ENCODE measurements at regions not wholly inside any gene's neighbourhood (a gene's known extent, or its start where the extent isn't known, plus 50 kb on each side); places are given as distances from the start of the nearest gene placed in this dataset.

- H3K9me3 Mint-ChIP-seq (ENCODE audit: unreplicated experiment): no peaks in the 10 kb centered on the region
- POLR2A ChIA-PET: no interaction called here
- BruUV-seq (replicated peaks): no TSS peak
- no peak overlapping the region for H3K4me3 ChIP-seq (ENCODE audit: low read depth, low read length)
- H3K36me3 Mint-ChIP-seq (ENCODE audit: insufficient read depth, unreplicated experiment): no peaks in the 10 kb centered on the region
- no peak for TF ChIP-seq CTCF (IDR thresholded peaks at IDR 0.05; ENCODE audit: insufficient read depth in 1 of 2, low read depth in 1 of 2, low read length in 1 of 2, severe bottlenecking in 1 of 2, unreplicated experiment in 1 of 2)
- no peaks in the 10 kb centered on the region for H3K4me1 ChIP-seq
- intact Hi-C loops (cut with micrococcal nuclease; ENCODE audit: unreplicated experiment): no loop called here
- H3K27ac Mint-ChIP-seq (ENCODE audit: unreplicated experiment): no peak overlapping the region
- no peaks in the 10 kb centered on the region for H3K27me3 Mint-ChIP-seq (ENCODE audit: insufficient read depth, unreplicated experiment)
- no peaks in the 10 kb centered on the region for H3K4me1 Mint-ChIP-seq (ENCODE audit: low read depth, unreplicated experiment)
- no peak for DNase-seq
- no peaks in the 10 kb centered on the region for H3K9me3 ChIP-seq
- no peaks in the 10 kb centered on the region for H3K36me3 ChIP-seq (ENCODE audit: control insufficient read depth, insufficient read depth, low read length)
- H3K27me3 ChIP-seq (replicated peaks; ENCODE audit: control insufficient read depth, insufficient read depth, low read length): no peaks in the 10 kb centered on the region
- CTCF ChIA-PET: no interaction called here
- no peak overlapping the region for H3K4me3 Mint-ChIP-seq (ENCODE audit: unreplicated experiment)
These were observed 932.8 kb upstream of the SORCS1 start for GRCh38 chr10:108097258-108097657.

- ChIA-PET CTCF (no interaction called here), POLR2A (no interaction called here)
- intact Hi-C loops (cut with micrococcal nuclease; ENCODE audit: unreplicated experiment): no loop called here
- Mint-ChIP-seq H3K27me3 (ENCODE audit: insufficient read depth, unreplicated experiment) (no peaks in the 10 kb centered on the region), H3K4me3 (ENCODE audit: unreplicated experiment) (no peak overlapping the region), H3K27ac (ENCODE audit: unreplicated experiment) (no peak overlapping the region), H3K4me1 (ENCODE audit: low read depth, unreplicated experiment) (no peaks in the 10 kb centered on the region), H3K36me3 (ENCODE audit: insufficient read depth, unreplicated experiment) (no peaks in the 10 kb centered on the region), H3K9me3 (ENCODE audit: unreplicated experiment) (no peaks in the 10 kb centered on the region)
- Histone ChIP-seq H3K9me3 (no peaks in the 10 kb centered on the region), H3K27me3 (replicated peaks; ENCODE audit: control insufficient read depth, insufficient read depth, low read length) (no peaks in the 10 kb centered on the region), H3K4me3 (ENCODE audit: low read depth, low read length) (no peak overlapping the region), H3K36me3 (ENCODE audit: control insufficient read depth, insufficient read depth, low read length) (no peaks in the 10 kb centered on the region), H3K4me1 (no peaks in the 10 kb centered on the region)
- no TSS peak for BruUV-seq (replicated peaks)
- DNase-seq: no peak
- no peak for TF ChIP-seq CTCF (IDR thresholded peaks at IDR 0.05; ENCODE audit: insufficient read depth in 1 of 2, low read depth in 1 of 2, low read length in 1 of 2, severe bottlenecking in 1 of 2, unreplicated experiment in 1 of 2)
These were observed 931.7 kb upstream of the SORCS1 start for GRCh38 chr10:108095932-108096925.

DNA sequence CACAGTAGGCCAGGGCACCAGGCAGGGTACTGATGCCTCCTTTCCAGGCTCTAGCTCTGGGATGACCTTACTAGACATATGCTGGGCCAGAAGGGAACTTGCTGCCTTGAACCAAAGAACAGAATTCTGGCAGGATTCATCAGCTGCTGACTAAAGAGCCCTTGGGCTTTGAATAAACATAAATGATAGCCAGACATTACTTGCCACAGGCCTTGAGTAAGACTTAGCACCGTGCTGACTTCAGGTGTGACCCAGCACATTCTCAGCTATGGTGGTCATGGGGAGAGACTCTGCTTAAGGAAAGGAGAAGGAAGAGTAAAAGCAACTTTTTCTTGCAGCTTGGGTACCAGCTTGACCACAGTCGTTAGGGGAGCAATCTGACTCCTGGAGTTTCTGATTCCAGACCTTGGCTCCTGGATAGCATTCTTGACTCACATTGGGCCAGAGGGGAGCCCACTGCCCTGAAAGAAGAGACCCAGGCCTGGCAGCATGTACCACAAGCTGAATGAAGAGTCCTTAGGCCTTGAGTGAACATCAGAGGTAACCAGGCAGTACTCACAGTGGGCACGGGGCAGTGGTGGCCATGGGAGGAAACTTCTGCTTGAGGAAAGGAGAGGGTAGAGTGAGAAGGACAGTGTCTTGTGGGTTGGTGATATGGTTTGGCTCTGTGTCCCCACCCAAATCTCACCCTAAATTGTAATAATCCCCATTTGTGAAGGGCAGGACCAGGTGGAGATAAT lies 926.1 kb upstream of the SORCS1 start:
- Mint-ChIP-seq H3K27me3 (ENCODE audit: insufficient read depth, unreplicated experiment) (no peaks in the 10 kb centered on the region), H3K4me3 (ENCODE audit: unreplicated experiment) (no peak overlapping the region), H3K4me1 (ENCODE audit: low read depth, unreplicated experiment) (no peaks in the 10 kb centered on the region), H3K9me3 (ENCODE audit: unreplicated experiment) (no peaks in the 10 kb centered on the region), H3K36me3 (ENCODE audit: insufficient read depth, unreplicated experiment) (no peaks in the 10 kb centered on the region), H3K27ac (ENCODE audit: unreplicated experiment) (no peak overlapping the region)
- Histone ChIP-seq H3K9me3 (no peaks in the 10 kb centered on the region), H3K4me1 (no peaks in the 10 kb centered on the region), H3K27me3 (replicated peaks; ENCODE audit: control insufficient read depth, insufficient read depth, low read length) (no peaks in the 10 kb centered on the region), H3K4me3 (ENCODE audit: low read depth, low read length) (no peak overlapping the region), H3K36me3 (ENCODE audit: control insufficient read depth, insufficient read depth, low read length) (no peaks in the 10 kb centered on the region)
- POLR2A ChIA-PET: no interaction called here
- intact Hi-C loops (cut with micrococcal nuclease; ENCODE audit: unreplicated experiment): no loop called here
- no peak for DNase-seq
- no TSS peak for BruUV-seq (replicated peaks)
- no peak for TF ChIP-seq CTCF (IDR thresholded peaks at IDR 0.05; ENCODE audit: insufficient read depth in 1 of 2, low read depth in 1 of 2, low read length in 1 of 2, severe bottlenecking in 1 of 2, unreplicated experiment in 1 of 2)
- CTCF ChIA-PET: no interaction called here
